ENCODE measurements at regions not wholly inside any gene's neighbourhood (a gene's known extent, or its start where the extent isn't known, plus 50 kb on each side); places are given as distances from the start of the nearest gene placed in this dataset.
"Not testable (repeated sequence)": the region's sequence is repeated elsewhere in the genome, so short reads cannot be mapped to it uniquely, and the experiment has no call there.

DNA sequence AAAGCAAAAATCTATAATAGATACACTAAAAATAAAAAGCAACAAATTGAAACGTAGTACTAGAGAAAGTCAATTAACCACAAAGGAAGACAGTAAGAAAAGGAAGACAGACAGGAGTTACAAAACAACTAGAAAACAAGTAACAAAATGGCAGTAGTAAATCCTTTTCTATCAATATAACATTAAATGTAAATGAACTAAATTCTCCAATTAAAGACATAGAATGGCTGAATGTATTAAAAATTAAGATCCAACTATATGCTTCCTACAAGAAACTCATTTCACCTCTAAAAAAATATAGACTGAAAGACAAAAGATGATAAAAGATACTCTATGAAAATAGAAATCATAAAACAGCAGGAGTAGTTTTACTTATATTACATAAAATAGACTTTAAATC, 79.1 kb downstream of the CTH start:
- DNase-seq (ENCODE audit: low spot score), result no peak

DNA sequence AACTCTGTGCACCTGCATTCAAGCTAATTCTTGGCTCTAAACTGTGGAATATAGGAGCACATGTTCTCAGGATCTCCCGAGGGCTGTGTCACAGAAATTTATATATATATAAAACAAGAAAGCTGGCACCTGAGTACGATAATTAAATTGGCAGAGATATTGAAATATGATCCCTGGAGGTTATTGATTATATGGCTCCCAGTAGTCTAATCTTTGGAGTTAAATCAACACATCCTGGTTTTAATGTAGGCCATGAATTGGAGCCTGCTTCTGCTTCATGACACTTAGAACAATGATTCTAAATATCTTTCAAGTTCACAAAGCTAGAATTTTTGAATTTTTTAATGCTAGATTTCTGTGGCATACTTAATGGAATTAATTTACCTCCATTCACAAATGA, 84.3 kb downstream of the CTH start:
- no peak for DNase-seq (ENCODE audit: low spot score)

DNA sequence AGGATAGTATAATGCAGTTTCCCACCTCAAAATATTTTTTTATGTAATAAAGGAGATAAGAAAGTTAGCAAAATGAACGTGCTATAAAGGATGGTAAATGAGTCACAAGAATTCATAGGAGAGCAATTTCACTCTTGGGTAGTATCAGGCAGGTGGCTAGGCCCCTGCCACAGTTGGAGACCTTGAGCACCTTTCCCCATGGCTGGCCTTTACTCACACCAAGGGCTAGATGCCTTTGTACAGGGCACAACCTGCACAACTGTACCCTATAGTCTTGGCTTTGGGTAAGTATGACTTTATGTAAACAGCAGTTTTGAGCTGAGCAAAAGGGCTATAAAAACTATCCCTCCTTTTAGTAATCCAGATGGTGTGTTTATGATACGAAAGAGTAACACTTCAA, 85.1 kb downstream of the CTH start:
- DNase-seq (ENCODE audit: low spot score), result no peak

DNA sequence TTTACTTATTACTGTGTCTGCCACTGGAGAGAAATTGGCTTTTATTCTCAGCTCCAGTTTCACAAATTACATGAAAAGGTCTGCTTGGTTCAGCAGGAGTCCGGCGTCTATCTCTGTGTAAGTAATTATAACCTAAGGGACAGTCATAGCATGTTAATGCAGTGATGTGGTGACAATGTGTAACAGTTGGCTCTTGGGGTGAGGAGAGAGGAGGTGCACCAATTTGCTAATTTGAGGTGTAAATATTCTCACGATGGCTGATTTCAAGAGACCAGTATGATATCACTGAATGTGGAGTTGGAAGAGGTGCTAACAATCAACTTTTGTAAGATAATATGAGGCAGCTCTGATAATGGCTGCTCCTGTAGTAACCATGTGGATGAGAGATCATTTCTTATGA, 86.1 kb downstream of the CTH start:
- DNase-seq (ENCODE audit: low spot score), result no peak

DNA sequence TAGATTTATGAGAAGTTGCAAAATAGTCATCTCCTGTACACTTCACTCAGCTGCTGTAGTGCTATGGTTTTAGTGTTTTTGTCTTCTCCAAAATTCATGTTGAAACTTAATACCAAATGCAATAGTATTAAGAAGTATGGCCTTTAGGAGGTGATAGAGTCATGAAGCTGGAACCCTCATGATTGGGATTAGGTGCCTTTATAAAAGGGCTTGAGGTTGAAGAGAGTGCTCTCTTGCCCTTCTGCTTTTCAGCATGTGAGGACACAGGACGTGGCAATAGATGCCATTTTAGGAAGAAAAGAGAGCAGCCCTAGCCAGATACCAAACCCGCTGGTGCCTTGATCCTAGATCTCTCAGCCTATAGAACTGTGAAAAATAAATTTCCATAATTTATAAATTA, 87.6 kb downstream of the CTH start:
- no peak for DNase-seq (ENCODE audit: low spot score)

DNA sequence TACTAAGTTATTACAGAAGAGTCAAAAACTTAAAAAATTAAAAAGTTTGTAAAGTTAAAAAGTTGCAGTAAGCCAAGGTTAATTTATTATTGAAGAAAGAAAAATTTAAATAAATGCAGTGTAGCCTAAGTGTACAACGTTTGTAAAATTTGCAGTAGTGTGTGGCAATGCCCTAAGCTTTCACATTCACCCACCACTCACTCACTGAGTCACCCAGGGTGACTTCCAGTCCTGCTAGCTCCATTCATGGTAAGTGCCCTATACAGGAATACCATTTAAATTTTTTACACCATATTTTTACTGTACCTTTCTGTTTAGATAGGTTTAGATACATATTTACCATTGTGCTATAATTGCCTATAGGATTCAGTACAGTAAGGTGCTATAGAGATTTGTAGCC, 88.6 kb downstream of the CTH start:
- no peak for DNase-seq (ENCODE audit: low spot score)

DNA sequence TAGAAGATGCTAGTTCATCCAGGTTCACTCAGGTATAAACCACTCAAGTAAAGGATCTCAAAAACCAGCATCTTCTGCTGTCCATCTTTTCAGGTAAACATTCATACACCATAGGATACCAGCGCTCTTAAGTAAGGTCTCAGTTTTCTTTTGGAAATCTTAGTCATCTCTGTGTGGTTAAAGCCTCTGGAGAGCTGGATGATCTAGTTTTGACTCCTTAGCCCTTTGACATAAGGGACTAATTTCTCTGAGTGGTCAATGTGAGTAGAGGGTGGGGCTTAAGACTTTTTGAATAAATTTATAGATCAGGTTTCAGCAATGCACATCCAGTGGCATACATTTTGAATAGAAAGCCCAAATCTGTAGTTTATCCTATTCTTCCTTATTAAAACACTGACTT, 92.3 kb downstream of the CTH start:
- no peak for DNase-seq (ENCODE audit: low spot score)

DNA sequence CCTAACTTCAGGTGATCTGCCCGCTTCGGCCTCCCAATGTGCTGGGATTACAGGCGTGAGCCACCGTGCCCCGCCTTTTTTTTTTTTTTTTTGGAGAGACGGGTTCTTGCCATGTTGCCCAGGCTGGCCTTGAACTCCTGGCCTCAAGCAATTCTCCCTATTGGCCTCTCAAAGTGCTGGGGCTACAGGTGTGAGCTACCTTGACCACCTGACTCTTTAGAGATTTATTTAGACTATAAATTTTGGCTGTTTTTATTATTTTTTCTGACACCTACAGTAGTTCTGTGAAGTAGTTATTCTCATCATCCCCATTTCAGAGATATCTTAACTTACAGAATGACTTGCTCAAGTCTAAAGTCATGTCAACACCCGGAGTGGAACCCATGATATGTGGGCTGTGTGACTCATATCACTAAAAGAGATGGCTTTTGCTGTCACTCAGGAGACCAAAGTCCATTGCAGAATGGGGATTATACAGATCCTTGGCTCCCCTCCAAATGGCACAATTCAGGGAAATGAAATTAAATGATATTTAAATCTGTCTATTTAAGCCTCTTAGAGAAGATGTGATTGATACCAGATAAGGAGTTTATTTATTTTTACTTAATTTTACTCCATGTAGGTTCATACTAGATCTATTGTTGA, 93.2 kb downstream of the CTH start:
- DNase-seq (ENCODE audit: low spot score), result no peak

DNA sequence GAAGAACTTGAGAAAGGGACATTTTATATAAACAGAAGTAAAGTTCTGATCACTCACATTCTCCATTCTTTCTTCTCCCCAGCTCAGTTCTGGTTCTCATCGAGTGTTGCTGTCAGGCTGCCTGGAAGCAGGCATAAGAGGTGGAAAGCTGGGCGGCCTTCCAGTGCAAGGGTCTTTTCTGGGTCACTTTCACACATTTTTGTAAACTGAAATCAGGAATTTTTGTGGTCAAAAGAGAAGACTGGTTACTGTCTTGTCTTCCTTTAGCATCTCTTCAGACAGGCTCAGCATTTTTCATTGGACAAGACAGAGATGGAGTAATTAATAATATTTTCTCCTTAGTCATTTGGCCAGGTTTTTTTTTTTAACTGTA, 93.7 kb downstream of the CTH start:
- DNase-seq (ENCODE audit: low spot score), result no peak

DNA sequence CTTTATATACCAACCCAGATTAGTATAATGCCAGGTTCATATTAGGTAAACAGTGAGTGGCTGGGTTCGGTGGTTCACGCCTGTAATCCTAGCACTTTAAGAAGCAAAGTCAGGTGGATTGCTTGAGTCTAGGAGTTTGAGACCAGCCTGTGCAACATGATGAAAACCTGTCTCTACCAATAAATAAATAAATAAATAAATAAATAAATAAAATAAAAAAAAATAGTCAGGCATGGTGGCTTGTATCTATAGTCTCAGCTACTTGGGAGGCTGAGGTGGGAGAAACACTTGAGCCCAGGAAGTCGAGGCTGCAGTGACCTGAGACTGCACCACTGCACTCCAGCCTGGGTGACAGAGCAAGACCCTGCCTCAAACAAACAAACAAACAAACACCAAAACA, 96.9 kb downstream of the CTH start:
- DNase-seq (ENCODE audit: low spot score), result not testable (repeated sequence)

DNA sequence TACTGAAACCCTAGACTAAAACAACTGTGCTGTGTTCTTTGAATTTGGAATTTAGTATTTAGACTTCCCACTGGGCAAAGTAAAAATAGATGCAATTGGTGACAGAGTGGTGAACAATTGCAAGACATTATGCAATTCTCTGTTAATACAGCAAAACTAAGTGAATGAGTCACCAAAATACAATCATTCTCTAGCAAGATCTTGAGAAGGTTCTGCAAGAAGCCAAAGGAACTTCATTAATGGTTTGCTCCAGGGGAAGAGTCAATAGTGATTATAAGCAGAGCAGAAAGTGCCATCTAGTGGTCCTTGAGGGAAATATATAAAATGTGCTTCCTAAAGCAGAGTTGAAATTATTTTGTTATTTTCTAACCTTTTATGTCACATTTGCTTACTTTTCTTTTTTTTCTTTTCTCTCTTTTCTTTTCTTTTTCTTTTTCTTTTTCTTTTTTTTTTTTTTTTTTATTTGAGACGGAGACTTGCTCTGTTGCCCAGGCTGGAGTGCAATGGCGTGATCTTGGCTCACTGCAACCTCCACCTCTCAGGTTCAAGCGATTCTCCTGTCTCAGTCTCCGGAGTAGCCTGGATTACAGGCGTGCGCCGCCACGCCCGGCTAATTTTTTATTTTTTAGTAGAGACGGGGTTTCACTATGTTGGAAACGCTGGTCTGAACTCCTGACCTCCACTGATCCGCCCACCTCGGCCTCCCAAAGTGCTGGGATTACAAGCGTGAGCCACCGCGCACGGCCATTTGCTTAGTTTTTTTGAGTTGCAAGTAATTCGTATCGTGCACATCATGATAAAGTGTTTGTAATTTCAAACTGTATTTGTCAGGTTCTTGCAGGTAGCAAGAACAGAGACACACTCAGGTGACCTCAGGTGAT, 99.2 kb downstream of the CTH start:
- DNase-seq (ENCODE audit: low spot score), result peak; percentile 68

DNA sequence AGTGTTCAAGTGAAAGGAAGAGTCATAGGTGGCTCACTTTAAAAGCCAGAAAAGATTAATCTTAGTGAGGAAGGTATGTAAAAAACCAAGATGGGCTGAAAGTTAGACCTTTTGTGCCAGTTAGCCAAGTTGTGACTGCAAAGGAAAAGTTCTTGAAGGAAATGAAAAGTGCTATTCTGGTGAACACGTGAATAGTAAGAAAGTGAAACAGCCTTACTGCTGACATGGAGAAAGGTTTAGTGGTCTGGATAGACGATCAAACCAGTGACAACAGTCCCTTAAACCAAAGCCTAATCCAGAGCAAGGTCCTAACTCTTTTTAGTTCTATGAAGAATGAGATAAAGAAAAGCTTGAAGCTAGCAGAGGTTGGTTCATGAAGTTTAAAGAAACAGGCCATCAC, 106.4 kb downstream of the CTH start:
- no peak for DNase-seq (ENCODE audit: low spot score)

DNA sequence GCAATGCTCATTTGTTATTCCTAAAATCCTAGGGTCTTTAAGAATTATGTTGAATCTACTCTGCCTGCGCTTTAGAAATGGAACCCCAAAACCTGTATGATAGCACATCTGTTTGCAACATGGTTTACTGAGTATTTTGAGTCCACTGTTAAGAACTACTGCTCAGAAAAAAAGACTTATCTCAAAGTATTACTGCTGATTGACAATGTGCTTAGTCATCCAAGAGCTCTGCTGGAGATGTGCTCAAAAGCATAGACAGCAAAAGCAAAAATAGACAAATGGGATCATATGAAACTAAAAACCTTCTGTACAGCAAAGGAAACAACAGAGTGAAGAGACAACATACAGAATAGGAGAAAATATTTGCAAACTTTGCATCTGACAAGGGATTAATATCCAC, 107.0 kb downstream of the CTH start:
- no peak for DNase-seq (ENCODE audit: low spot score)

DNA sequence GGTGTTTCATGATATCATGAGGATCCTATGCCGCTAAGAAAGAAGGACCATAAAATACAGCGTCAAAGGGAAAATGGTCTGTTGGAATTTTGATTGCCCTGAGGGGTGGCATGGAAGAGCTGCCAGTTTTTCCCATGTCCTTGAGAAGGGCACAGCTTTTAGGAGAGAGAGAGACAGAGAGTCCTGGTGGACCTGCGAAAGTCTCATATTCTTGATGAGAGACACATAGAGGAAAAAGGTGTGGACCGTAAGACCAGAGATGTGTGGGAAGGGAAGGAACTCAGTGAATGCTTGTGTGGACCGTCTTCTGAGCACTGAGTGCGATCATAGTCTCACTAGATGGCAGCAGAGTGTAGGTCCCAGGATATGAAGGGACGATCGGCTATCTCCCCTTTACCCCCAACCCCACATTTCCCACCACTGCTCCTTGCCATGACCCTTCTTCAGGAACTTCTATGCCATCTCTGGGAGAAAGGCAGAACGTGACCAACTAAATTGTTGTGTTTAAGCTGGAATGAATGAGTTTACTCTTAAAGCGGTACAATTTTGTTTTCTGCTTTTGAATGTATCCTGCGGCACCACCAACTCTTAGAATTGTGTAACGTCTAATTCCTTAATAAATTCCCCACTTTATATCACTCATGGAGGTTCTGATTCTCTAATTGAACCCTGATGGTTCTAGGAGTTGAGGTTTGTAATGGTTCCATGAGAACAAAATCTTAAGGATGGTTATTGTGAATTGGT, 117.7 kb downstream of the CTH start:
- DNase-seq (ENCODE audit: low spot score), result no peak

DNA sequence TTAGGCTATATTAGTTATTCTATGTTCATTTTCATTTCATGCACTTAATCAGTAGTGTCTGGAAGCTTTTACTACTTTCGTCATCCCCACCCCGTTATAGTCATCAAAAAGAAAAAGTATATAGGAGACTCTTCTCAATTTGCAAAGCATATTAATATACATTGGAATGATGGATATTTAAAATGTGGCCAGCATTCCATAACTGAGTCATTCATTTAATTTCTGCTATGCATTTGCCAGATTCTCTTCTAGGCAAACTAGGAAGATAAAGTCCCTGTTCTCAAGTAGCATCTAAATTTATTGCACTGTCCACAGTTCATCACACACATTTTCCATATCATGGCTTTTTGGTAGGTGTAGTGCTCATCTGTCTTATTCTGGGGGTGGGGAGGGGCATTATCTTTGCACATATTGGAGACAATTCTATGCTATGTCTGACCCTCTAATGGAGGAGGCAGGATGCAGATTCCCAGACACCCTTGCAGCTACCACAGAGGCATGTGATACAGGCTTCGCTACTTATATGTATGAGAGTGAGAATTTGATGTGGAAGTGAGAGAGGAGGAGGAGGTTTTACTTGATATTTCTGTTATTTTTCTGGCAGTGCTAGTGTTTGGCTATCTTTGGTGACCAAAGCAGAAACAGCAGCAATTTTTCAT, 125.8 kb downstream of the CTH start:
- DNase-seq (ENCODE audit: low spot score), result no peak

DNA sequence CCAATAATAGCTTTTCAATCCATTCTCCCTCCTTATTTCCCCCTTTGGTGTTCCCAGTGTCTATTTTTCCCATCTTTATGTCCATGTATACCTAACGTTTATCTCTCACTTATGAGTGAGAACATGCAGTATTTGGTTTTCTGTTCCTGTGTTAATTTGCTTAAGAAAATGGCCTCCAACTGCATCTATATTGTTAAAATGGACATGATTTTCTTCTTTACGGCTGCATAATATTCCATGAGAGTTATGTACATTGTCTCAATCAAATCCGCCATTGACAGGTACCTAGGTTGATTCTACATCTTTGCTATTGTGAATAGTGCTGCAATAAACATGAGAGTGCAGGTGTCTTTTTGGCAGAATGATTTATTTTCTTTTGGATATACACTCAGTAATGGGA, 126.7 kb downstream of the CTH start:
- DNase-seq (ENCODE audit: low spot score), result no peak

DNA sequence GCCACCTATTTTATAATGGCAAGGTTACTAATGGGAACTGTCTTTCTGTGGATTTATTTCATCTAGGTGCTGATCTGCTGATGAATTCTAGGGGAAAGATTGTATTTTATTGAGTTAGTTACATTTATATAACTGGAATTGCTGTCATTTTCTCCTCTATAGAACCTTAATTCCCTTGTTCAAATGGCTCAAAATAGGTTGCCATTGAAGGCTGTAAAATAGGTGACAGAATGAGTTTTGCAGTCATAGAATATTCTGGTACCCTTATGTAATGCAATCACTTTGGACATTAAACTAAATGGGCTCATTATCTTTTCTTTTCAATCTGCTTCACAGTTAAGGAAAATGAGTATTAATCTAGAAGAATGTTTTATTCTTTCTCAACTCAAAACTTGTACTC, 131.0 kb downstream of the CTH start:
- no peak for DNase-seq (ENCODE audit: low spot score)

DNA sequence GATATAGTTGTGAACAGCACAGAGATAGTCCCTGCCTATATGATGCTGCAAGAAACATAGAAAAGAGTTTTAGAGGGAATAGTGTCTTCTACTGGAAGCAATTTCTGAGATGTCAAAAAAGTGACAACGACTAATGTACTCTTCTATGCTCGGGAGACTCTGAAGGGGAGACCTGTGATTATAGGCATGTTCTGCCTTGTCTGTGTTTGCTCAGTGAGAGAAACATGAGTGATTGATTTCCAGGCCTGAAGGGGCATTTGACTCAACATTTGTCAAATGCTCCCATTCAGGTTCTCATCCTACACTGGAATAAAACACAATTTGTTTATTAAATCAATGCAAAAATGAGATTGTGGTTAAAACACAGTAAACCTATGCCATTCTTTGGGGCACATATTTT, 131.8 kb downstream of the CTH start:
- no peak for DNase-seq (ENCODE audit: low spot score)

DNA sequence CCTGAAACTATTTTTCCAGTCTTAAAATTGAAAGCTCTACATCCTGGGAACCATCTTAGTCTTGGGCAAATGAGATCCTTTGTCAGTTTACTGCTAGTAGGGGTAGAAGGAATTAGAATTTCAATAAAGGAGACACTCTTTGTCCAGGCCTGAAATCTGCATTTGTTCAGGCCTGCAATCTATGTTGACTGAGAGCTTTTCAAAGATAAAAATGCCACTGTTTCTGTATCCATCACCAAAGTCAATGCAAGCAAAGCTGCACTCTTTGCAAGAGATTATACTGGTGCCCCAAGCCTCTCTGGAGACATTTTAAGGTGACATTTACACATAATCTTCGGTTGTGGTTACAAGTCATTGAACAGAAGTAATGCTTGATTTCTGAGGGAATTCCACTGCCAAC, 135.7 kb downstream of the CTH start:
- DNase-seq (ENCODE audit: low spot score), result no peak

DNA sequence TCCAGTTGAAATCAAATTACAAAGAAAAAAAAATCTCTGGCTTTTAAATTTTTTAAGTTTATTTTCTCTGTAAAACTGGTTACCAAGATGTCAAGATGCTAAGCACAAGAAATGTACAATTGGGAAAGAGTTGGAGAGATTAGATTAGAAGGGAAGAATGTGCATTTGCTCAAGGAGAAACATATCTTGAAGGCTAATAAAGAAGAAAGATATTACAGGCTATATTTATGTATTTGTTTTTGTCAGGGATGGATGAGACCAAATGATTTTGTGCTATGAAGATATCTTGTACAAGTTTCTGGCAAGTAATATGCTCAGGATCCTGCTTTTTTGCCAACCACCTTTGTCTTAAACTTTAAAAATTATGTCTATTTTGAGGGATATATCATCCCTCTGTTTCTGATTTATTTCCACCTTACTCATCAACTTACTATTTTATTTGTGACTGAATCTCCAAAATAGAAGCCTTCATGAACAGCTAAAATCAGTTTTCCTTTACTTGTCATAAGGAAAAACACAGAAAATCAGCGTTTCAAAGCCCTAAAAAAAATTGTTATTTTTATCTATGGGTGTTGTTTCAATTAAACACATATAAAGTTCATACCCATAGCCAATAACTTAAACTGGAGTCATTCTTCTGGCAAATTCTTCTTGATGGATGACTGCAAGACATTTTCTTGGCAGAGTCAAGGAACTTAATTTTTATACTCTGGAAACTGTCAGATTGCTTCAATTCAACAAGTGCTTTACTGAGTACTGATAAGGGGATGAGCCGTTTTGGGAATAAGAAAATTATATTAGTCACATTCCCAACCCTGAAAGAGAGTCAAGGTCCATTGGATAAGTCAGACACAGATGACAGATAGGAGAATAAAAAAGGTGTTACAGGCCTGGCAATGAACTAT, 141.8 kb downstream of the CTH start:
- DNase-seq (ENCODE audit: low spot score), result no peak

DNA sequence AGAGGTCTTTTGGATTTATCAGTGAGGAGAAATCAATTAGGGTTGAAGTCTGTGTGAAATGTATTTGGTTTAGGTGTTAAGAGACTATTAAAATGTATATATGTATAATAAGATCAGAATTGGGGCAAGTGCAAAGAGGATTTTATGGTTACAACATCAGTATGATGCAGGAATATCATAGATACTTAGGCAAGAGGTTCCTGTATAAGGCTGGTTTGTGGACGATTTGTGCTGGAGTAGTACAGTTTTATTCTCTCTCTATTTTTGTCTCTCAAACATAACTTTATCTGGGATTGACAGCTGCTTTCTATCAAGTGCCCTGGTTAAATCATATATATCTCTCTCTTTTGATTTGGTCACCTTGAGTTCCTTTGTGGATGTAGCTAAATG, 142.5 kb downstream of the CTH start:
- DNase-seq (ENCODE audit: low spot score), result no peak

DNA sequence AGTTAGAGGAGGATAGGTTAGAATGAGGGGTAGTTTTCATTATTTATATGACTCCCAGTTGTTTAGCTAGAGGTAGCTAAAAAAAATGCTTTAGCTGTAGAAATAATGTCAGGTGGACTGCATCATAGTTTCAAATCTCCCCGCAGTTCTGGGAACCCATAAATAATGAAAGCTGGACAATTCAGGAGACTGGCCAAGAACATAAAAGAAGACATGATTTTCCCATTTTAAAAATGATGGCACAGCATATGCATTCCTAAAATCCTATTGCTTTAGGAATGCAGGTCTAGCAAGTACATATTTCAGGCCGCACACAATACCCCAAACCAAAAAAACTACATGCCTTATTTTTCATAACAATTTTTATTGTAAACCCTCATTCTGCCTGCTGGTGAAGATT, 143.3 kb downstream of the CTH start:
- no peak for DNase-seq (ENCODE audit: low spot score)

Data from hematopoietic multipotent progenitor cell treated with erythropoietin and hydrocortisone succinate and interleukin-3 and kit ligand, for 15 days (in vitro differentiated cells).